HS-27A (cell line): ENCODE measurements at regions not wholly inside any gene's neighbourhood (a gene's known extent, or its start where the extent isn't known, plus 50 kb on each side); places are given as distances from the start of the nearest gene placed in this dataset.

Experiments used
- DNase-seq: peaks from one replicate; pipeline ENCODE4 v3.0.0-alpha.2; 2012; ENCODE audit warnings: low read depth, missing footprints

DNA sequence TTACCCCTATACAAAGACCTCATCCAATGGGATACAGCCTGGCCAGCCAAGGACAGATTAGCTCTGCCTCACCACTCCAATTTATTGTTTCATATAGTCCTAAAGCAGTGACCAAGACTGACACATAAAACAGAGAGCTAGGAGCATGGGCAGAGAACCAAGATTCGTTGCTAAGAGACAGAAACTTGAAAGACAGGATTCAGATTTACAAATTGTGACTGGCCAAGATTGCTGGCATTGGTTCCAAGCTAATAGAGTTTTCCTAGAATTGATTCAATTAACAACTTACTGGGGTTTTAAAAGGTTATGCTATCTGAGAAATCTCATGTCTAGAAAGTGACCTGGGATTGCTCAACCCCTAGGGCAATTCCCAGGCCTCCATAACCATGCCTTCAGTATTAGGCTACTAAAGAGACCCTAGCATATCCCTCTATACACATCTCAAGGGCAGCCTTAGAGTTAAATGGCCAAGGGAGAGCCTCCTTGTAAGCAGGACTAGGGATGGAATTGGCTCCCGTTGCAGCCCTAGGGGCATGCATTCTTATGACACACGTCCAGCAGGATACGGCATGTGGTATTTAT lies 75.6 kb downstream of the ICOS start:
- no peak for DNase-seq

DNA sequence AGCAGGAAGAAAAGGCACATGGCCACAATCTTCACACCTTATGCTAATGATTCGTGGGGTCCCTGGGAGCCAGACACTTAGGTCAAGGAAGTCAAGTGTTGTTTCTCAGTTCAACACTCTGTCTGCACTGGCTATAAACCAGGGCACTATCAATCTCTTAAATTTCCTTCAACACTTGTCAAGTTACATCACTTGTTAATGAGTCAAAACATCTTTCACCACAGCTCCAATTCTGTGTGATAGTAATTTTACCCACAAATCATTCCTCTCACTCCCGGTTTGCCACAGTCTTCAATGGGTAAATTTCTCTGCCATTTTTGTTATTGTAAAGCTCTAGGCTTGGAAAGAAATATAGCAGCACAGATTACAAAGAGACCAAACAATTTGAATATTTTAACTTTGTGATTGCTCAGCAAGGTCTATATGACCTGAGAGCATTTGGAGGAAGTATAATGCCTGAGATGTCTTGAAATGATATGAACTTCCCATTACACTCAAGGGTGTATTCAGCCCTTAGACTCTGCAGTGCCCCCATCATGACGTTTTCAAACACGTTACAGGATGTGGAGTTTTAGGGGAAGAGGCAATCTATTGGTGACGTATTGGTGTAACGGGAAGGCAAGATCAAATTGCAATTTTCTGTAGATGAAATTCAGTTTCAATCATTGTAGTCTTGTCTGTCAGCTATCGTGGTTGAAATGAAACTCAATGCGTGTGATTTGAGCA lies 78.7 kb downstream of the ICOS start:
- no peak for DNase-seq

DNA sequence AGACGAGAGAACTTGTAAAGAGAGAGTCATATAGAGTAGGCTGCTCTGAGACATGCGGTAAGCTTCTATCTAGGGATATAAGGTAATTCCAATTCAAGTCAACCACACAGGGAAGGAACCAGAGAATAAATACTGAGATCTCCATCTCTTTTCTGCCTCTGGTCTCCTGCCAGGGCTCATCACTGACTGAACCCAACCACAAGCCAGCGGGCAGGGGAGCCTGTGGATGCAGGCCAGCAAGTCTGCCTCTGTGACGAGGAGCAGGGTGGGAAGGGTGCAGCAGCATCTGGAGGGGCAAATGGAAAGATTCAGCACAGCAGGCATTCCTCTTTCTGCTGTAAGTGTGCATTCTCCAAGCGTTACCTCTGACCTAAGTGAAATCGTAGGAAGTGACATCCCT lies 82.2 kb downstream of the ICOS start:
- DNase-seq, result no peak

DNA sequence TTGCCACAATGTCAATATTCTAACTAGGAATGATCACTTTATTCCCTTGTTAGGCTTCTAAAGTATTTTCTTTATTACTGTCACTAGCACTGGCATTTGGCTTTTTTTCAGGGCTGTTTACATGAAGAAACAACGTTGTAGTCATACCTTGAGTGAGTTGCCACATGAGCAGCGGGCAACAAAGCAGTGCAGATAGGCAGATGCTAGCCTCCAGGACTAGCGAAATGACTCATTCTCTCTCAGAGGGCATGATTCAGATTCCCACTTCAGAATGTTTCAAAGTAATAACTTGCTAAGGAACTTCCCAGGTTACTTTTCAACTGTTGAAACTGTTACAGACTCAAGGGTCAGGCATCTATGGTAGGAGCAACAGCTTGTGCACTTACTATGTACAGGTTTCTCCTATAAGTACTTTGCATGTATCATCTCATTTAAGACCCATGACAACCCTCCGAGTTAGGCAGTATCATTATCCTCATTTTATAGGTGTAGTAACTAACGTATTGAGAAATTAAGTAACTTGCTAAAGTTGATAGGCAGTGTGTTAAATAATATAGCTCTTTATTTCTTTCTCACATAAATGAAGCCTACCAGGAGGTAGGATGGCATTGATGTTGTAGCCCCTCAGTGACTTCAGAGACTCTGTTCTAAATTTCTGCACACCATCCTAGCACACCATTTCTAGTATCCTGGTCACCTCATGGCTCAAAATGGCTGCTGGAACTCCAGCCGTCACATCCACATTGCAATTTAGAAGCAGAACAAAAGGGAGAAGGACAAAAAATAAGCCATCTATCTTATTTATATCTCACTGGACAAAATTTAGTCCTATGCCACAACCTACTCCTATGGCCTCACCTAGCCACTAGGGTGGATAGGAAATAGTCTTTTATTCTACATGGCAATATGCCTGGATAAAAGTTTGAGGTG lies 83.3 kb downstream of the ICOS start:
- no peak for DNase-seq

DNA sequence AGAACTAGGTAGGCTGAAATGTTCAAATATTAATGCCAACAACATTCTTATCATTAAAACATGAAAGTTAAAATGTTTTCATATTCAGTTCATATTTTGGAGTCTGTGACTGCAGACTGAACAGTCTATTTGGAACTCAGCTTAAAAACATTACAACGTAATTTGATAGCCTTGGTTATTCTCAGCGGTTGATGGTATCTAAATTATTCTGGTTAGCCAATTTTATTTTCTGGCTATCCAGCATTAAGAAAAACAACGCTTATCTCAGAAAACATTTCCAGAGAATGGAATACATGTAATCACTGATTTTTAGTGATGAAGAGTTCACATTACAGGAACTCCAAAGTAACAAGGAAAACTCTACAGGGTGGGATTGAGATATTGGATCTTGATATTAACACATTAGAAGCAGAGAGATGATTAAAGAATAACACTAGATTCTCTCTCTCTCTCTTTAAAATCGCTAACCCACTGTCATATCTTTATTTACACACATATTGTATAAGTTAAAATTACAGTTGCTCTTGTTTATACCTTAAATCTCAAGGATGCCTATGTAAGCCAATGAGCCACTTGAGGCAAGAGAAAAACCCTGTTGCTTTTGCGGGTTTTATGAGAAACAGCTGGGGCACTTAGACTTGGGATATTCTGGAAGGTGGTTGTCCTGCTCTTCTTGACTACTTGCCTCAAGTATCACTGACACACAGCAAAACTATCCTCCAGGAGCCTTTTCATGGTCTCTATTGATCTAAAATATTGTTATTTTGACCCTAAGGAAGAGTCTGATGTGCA lies 84.9 kb downstream of the ICOS start:
- no peak for DNase-seq

DNA sequence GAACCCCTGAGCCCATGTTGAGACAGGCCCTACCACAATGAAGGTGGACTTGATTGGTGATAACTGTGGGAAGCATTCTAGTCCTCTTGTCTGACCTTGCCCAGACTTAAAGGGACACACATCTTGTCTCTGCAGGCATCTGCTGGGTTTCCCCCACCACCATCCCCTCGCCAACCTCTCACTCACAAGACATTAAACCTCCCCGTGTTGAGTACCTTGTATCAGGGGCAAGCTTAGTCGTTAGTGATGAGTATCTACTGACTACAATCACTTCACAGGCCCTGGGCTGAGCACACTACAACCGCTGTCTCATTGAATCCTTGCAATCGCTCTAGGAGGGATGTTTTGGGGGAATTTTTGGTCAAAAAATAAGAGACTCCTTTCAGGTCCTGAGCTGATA lies 86.0 kb downstream of the ICOS start:
- DNase-seq, result no peak

DNA sequence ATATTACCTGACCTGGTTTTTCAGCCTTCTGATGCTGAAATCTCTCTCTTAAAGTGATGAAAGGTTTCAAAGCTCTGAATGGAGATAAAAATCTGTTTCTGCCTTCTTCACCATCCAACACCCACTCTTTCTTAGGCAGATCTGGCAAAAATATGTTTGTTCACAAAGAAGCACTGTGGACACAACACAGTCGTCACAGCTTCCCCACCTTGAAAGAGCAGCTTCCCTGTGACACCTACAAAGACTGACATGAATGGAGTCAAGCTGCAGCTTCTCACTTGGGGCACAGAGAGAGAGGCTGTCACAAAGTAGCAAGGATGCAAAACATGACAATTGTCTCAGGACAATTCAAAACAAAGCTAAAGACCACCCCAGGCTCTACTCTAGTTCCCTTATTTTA lies 86.5 kb downstream of the ICOS start:
- DNase-seq, result no peak

DNA sequence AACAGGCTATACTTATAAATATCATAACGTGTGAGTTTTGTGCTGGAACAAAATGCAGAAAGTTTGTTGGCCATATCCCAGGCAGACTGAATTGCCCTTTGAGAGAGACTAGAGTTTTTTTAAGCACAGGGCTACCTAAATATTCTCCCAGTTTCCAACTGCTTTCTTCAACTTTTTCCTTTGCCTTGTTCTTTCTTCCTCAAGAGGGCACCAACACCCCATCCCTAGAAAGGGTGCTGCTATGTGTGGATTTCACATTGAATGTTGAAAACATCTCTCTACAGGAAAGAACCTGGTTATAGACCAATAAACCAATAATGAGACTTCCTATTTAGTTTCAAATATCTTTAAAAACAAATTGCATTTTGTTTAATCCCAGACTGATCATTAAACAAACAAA lies 87.9 kb downstream of the ICOS start:
- DNase-seq, result no peak

DNA sequence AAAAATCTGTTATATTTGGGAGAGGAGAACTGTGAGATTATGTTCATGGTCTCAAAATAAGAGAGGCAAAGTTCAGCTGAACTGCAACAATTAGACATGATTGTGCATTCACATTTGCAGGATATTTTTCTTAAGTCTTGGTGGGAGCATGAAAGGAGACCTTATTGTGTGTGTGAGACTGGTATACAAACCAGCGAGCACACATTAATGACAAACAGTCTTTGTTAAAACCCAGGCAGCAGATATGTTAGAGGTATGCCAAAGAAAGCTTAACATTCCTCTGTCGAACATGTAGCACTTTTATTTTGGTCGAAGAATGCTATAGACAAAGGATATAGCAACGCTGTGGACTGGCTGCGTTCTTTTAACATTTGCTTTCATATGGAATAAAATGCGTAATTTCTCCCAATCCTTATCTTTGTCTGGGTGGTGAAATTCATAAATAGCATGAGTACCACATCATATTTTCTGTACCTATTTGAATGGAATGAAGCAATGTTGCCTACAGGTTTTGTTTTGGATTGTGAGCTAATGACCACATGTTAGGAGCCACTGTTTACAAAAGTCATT lies 88.4 kb downstream of the ICOS start:
- DNase-seq, result no peak

DNA sequence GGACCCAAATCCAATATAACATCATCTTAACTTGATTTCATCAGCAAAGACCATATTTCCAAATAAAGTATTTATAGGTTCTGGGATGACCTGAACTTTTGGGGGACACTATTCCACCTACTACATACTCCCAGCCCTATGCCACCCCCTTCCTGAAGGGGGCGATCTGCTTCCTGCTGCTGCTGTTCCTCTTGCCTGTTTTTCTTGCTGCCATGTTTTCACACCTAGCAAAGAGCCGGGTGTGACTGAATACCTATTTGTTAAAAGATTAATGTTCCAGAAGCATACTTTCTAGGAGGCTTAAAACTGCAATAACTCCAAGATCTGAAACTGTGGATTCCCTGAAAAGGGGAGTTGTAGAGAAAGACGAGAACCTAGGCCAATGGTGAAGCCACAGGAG lies 89.7 kb downstream of the ICOS start:
- no peak for DNase-seq

DNA sequence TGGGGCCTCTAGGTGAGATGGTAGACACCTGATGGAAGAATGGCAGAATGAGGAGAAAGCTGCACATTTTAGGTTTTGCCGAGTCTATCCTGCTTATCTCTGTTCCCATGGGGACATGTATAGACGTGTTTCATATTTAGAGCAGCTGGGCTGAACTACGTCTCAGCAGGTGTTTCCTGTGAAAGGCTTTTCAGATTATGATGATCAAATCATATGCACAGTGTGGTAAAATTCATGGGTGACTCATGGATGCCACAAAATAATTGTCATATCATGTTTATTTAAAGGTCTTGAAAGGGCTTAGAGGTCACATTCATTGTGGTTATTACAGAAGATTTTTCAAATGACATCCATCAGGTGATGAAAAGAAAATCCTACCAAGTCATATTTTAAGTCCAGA lies 90.5 kb downstream of the ICOS start:
- no peak for DNase-seq

DNA sequence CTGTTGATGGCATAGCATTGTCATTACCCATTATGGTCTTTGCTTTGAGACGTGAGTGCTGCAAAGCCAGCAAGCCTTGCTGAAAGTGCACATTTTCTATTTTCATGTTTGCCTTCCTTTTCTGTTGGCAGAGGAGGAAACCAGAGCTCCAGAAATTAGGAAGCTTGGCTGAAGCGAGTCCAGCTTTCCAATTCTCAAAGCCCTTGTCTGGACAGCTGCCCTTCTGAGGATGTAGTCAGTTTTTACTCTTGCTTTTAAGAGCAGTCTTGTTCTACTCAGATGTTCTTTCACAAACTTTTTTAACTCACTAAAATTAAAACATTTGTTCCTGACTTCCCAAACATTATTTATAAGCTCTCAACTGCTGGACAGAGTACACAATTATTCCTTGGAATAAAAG lies 93.8 kb downstream of the ICOS start:
- DNase-seq, result no peak

DNA sequence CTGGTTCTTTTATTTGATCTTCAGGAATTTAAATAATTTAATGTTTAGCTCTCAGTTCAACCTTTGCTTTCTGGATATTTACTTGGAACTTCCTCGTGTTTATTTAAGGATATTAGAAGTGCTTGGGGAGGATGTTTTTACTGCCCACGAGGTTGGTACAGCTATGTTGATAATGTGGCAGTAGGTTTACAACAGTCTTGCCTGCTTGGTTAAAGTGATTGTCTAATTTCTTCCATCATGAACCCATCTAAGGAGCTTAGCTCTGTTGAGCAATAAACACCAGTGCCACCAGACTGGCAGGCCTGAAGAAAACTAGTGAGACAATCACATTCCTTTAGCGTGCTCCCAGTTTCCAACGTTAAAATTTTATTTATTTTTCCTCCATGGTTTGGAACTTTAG lies 94.5 kb downstream of the ICOS start:
- no peak for DNase-seq

DNA sequence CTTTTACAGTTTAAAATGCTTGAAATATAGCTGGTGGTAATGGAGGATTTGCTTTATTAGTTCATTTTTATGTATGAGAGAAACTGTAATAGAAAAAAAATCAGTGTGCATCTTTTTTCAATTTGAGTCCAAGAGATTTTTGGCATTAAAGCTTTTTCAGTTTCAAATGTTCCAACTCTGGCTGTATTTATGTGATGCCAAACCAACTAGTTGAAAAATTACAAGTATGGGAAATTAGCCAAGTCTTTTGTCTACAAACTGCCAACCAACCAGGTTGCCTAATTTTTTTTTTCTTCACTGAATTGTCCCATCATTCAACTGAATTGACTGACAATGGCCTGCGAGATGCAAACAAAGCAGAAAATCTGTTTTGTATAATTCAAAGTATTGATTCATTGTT lies 95.7 kb downstream of the ICOS start:
- DNase-seq, result no peak

DNA sequence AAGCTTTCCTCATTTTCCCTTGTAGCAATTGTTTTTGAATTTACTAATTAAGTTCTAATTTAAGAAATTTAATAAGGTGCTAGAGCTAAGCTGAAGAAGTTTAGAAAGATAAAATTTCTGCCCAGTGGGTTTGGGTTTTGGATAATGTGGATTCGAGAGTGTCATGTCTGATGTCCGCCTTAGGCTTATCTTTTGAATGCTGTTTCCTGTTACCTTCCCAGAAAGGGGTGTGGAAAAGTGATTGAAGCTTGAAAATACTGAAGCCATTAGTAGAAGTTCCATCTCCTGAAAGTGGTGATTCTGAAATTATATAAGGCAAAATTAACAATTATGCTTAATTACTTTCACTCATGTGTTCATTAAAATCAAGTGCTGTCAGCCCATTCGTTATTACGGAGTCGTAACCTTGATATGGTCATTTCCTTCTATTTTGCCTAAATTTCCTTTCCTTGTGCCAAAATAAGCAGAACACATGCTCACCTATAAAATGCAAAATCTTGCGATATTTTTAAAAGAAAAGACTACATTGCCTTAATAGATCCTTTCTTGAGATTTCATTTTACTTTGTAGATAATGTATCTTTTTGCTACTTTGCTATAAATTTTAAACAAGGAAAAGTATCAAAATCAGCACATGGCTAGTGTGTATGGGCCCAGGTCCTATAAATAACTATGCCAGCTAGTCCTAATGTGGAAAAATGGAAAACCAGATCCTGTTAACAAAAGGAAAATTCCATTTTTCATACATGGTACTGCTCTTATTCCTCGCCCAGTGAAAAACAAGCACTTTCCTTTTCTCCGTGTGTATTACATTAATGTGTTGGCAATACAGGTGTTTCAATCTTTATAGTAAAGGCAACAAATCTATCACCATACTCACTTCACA lies 97.3 kb downstream of the ICOS start:
- no peak for DNase-seq

DNA sequence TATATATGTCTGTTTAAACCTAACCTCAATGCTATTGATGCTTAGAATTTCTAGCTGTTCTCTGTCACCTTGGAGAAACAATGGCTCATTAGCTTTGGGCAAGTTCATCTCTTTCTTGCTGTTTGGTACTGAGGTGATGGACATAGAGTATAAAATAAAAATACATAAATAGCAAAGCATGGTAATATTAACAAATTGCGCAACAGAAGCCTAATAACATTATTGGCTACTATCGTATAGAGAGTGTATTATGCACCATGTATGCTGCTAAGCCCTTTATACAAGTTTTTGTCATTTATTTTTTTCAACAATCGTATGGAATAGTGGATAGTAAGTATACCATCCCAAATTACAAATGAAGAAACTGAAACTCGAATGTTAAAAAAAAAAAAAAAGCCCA lies 100.1 kb downstream of the ICOS start:
- no peak for DNase-seq

DNA sequence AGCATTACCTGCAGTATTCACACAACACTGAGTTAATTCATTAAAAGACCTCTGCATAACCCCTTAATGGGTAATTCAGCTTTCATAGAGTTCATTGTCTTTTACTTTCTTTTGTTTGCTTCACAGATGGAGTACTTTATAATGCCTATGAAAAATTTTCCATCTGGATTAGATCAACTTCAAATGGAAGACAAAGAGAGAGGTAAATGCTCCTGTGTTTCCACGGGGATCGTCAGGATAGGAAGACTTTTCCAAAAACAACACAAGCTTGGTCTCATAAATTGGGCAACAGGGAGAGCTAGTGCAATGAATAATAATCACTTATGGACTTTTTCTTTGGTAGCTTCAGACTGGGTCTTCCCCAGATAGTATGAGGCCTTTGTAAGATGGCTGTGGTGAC lies 100.7 kb downstream of the ICOS start:
- no peak for DNase-seq

DNA sequence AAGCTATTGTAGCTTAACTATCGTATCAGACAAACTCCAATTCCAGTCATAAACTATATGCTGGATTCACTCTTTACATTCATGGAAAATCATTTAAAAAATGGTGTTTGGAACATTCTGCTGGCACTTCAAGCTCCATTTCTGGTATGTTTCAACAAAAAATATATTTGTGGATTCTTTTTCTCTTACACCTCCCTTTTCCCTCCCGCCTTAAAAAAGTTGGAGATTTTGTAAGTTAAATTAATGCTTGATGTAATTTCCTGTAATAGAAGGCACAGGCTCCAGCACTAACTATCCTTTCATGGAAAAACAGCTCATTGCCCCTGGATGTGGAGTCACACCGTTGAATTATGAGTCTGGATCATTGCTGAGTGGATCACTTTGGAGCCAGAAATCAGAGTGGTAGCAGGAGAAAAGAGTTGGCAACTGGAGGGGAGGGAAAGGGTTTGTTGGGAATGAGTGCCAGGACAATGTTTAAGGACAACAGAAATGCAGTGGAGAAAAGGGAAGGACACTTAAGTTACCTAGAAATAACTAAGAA lies 102.8 kb downstream of the ICOS start:
- no peak for DNase-seq

DNA sequence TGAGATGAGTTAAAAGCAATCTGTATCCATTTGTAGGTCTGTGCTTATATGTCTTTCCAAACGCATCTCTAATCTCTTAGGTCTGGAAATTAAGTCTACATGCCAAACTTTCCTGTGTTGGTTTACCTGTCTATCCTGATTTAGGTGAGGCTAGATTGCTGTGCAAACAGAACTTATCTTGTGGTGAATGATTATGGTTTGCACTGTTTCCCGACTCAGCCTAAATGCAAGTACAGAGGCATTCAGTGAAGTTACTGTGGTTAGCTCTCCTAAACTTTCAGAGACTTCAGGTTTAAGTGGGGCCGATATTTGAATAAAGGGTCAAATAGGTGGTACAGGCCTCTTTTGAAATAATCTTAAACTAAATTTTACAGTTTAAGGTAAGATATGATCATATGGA lies 103.5 kb downstream of the ICOS start:
- DNase-seq, result no peak

DNA sequence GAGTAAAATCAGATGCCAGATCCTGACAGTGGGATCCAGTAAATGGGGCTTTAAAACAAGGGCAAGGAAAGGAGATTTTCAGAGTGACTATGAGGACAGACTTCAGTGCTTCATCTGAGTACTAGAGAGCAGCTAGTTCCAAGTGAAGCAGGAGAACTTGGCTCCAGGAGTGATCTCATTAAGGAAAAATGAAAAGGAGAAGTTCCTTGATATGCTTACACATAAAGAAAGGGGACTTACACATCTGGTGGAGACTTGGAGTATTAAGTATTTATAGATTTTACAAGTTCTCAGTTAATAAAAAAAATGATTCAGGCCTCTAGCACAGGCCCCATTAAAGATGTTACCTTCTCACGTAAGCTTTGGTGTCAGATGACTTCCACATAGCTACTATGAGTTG lies 105.8 kb downstream of the ICOS start:
- DNase-seq, result no peak

DNA sequence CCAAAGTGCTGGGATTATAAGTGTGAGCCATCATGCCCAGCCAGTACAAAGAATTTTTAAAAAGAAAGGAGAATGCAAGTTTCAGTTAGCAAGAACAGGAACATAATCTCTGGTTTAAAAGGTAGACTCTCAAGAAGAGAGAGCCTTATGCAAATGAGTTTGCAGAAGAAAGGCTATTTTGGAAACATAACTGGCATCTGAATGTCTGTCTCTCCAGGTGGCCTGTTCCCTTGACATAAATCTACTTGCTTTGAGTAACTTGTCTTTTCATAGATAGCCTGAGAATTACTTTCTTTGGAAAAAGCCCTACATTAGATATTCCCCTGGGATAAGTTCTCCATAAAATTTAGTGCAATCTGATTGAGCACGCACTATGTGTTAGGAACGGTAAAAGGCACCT lies 109.6 kb downstream of the ICOS start:
- no peak for DNase-seq
